ENCODE measurements at regions not wholly inside any gene's neighbourhood (a gene's known extent, or its start where the extent isn't known, plus 50 kb on each side); places are given as distances from the start of the nearest gene placed in this dataset.

GRCh38 chr6:51528556-51528955, 558.9 kb downstream of the PKHD1 start:
- DNase-seq = no peak

DNA sequence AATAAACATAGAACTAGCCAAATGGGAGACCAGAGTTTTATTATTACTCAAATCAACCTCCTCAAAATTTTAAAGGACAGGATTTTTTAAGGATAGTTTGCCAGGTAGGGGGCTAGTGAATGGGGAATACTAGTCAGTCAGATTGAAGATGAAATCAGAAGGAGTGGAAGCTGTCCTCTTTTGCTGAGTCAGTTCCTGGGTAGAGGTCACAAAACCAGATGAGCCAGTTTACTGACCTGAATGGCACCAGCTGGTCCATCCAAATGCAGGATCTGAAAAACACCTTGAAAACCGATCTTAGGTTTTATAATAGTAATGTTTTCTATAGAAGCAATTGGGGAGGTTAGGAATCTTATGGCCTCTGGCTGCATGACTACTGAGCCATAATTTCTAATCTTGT, 558.2 kb downstream of the PKHD1 start:
- no peak for DNase-seq

DNA sequence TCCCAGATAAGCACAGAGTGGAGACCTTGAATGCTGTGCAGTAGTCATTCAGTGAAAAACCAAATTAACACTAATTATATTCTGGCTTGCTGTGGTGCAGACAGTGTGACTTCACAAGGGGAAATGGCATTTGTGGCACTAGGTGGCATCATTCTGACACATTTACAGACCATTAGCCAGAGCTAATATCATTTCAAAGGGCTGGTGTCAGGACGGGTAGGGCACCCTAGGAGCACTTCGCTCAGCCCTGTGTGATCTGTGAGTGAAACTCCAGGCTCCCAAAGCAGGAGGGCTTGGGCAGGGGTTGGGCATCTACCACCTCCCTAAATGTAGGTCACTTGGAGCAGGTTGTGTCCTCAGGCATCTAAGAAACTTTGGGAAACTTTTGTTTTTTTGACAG, 555.8 kb downstream of the PKHD1 start:
- DNase-seq = no peak

DNA sequence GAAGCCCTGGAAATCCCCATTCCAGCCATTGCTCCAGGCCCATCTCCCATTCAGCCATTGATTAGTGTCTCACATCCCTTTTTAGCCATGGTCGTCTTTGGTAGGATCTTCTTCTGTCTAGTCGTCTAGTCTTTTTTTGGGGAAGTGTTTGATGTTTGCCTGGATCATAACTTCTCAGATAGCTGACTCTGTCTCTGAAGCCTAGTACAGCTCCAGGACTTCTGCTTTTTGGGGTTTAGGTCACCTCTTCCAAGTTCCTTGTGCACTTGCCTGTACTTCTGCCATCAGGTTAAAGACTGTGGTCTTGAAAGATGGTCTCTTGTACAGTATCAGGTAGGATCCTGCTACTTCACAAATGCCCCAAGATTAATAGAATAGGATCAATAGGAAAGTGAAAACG, 553.5 kb downstream of the PKHD1 start:
- DNase-seq = no peak

GRCh38 chr6:51535327-51535726, 552.1 kb downstream of the PKHD1 start:
- DNase-seq = no peak

DNA sequence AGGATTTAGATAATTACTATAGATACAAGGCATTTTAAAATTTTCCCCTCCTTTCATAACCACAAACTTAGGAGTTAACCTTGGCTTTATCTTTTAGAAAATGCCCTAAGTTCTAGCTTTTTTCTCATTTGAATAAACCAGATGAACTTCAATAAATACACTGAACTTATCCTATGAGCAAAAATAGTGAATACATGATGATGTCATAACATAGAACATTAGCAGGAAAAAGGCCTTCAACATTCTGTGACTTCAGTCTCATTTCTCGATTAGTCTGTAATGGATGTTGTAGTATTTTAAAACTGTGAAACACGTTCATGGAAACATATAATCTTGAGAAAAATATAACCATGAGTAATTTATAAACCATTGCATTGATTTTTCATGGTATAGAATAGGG, 550.7 kb downstream of the PKHD1 start:
- DNase-seq = no peak

DNA sequence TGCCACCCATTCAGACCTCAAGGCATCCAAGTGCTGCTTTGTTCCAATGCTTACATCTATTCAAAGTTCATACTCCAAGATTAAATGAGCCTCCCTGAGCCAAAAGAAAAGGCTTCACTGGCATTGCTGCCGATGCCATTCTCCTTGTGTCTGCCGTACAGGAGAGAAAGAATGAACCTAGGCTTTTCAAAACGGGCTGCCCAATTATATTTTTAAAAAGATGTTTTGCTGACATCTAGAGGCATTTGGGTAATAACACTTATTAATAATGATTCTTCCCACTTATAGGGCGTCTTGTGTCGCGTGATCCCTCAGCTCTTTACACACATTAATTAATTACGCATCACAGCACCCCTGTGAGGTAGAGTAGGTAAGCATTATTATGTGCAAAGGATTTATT, 545.6 kb downstream of the PKHD1 start:
- DNase-seq = peak; percentile 11 to 17

GRCh38 chr6:51542475-51542874, 544.9 kb downstream of the PKHD1 start:
- DNase-seq = no peak

DNA sequence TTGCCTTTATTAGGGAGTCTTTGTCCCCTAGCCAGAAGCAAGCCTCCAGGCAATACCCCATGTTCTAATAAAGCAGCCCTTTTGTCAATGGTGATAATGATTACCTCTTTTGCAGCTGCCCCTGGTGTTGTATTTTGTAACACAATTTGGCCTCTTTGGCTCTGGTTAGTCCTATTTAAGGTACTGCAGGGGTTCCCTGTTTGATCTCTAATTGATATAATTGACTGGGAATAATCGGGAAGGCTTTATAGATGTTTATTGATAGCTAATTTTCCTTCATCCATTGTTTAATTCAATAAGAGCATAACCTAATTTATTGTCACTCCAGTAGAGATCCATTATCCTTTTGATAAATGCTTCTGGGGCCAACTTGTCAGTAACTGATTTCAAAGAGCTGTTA, 537.2 kb downstream of the PKHD1 start:
- no peak for DNase-seq

GRCh38 chr6:51552435-51552834, 535.0 kb downstream of the PKHD1 start:
- no peak for DNase-seq

GRCh38 chr6:51553246-51554015, 534.0 kb downstream of the PKHD1 start:
- no peak for DNase-seq

- no peak for DNase-seq
Measured at GRCh38 chr6:51554029-51554428, 533.4 kb downstream of the PKHD1 start.

GRCh38 chr6:51559059-51559458, 528.4 kb downstream of the PKHD1 start:
- DNase-seq = no peak

DNA sequence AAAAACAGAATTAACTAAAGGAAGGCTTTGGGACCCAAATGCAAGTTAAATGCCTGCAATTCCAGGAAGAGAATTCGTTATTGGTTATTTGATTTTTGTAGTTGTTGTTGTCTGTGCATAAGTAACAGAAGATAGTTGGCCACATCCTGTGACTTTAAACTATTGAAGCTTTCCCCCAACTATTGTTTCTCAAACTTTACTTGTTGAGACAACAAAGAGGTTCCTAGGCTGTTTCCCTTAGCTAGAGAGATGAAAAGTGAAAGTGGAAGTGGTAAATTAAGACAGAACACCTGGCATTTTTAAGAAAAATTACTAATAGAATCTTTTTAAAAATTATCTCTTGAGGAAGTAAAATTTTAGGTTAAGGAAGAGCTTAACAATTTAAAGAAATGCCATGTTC, 525.2 kb downstream of the PKHD1 start:
- DNase-seq = no peak

Data from right lung (tissue), 2 donors.